Transverse colon (tissue), 4 donors: ENCODE measurements at regions not wholly inside any gene's neighbourhood (a gene's known extent, or its start where the extent isn't known, plus 50 kb on each side); places are given as distances from the start of the nearest gene placed in this dataset.
"Not testable (repeated sequence)": the region's sequence is repeated elsewhere in the genome, so short reads cannot be mapped to it uniquely, and the experiment has no call there.

Experiments used
- DNase-seq: peaks from one replicate; pipeline ENCODE4 v3.0.0-alpha.2; 2019
- H3K27ac ChIP-seq, 4 donors: fragments of 200-600 bp; sonication (generic); 2 replicates each; pipeline ENCODE4 v1.5.1; 2016 to 2018; ENCODE audit warnings: inconsistent platforms in 4 of 4
- H3K27me3 ChIP-seq: fragments of 200-600 bp; sonication (generic); 2 replicates; pipeline ENCODE4 v1.5.1; 2017; ENCODE audit warnings: inconsistent platforms
- H3K36me3 ChIP-seq, 4 donors: fragments of 200-600 bp; sonication (generic); 2 replicates each; pipeline ENCODE4 v1.5.1; 2017 to 2019; ENCODE audit warnings: inconsistent platforms in 4 of 4
- H3K4me1 ChIP-seq, 4 donors: fragments of 200-600 bp; sonication (generic); 2 replicates each; pipeline ENCODE4 v1.5.1; 2017 to 2020; ENCODE audit warnings: inconsistent platforms in 4 of 4
- H3K4me3 ChIP-seq, 4 donors: fragments of 200-600 bp; sonication (generic); 1 replicate in 1 of 4; 2 replicates in 3 of 4; pipeline versions ENCODE4 v1.5.1 to v1.6.1; 2017 to 2019; ENCODE audit warnings: inconsistent platforms in 4 of 4
- H3K9me3 ChIP-seq, 2 donors: fragments of 200-600 bp; sonication (generic); 2 replicates each; pipeline ENCODE4 v1.5.1; 2017 to 2019; ENCODE audit warnings: inconsistent platforms in 2 of 2
- EP300 ChIP-seq: sonication (generic); formaldehyde crosslinking; IDR thresholded peaks from one replicate; pipeline ENCODE4 v1.6.1; 2017; ENCODE audit warnings: antibody characterized with exemption, low read depth
- POLR2A ChIP-seq: fragments of 450-650 bp; IDR thresholded peaks from one replicate; pipeline ENCODE4 v1.6.1; 2016; ENCODE audit warnings: antibody characterized with exemption, mild to moderate bottlenecking, moderate library complexity
- POLR2AphosphoS5 ChIP-seq, 3 donors: sonication (generic); formaldehyde crosslinking; IDR thresholded peaks; one replicate each; pipeline ENCODE4 v1.6.1; 2016; ENCODE audit warnings: antibody characterized with exemption in 3 of 3
- WGBS, 2 donors: methylation state at CpG; one replicate each; pipeline ENCODE4 v1.1.5; 2018; ENCODE audit warnings: low coverage in 1 of 2; 5-methylcytosine and 5-hydroxymethylcytosine counted together
- in situ Hi-C, 4 donors: fragments of 200-750 bp; cut with MboI; loops; one replicate each; pipeline versions ENCODE4 v1.15.0 to v1.15.1; 2017; ENCODE audit warnings: low sequenced_read_pairs in 3 of 4, low pct_ligation_motif_present in 1 of 4, low pct_unique_long_range_greater_than_20kb in 1 of 4
- intact Hi-C: fragments of 100-400 bp; cut with DNase I; formaldehyde crosslinking; loops from one replicate; pipeline ENCODE4 v1.15.1; 2023; ENCODE audit warnings: low total_unique reads
- TF ChIP-seq, protein P1 (sequence below), 5 experiments: fragments of 200-600 bp in 3 of 5; fragments of 450-650 bp in 2 of 5; sonication (generic) in 3 of 5; IDR thresholded peaks; 1 replicate in 2 of 5; 2 replicates in 3 of 5; pipeline ENCODE4 v1.5.1; 2016 to 2017; ENCODE audit warnings: antibody characterized with exemption in 5 of 5, inconsistent platforms in 3 of 5, mild to moderate bottlenecking in 2 of 5, moderate library complexity in 1 of 5

DNA sequence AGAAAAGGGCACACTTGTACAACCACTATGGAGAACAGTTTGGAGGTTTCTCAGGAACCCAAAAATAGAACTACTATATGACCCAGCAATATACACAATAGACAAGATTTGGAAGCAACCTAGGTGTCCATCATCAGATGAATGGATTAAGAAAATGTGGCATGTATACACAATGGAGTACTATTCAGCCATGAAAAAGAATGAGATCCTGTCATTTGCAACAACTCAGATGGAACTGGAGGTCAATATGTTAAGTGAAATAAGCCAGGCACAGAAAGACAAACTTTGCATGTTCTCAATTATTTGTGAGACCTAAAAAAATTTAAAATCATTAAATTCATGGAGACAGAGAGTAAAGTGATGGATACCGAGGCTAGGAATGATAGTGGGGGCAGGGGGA lies 118.8 kb downstream of the ZNF467 start:
- 36 to 60% methylated on average over 1 of the region's 1 CpG for WGBS, 2 donors
- Histone ChIP-seq H3K27ac (no peak overlapping the region), H3K4me3 (no peak overlapping the region), H3K27me3 (no peaks in the 10 kb centered on the region), H3K9me3 (peaks cover 5 to 8% of the 10 kb centered on the region in 2 donors), H3K4me1 (no peaks in the 10 kb centered on the region), H3K36me3 (no peaks in the 10 kb centered on the region)
- intact Hi-C loops, result no loop called here
- no peak for DNase-seq
- in situ Hi-C loops, result no loop called here
- TF ChIP-seq POLR2AphosphoS5 (IDR thresholded peaks at IDR 0.05), result no peak
- no peak for TF ChIP-seq POLR2A
- no peak for TF ChIP-seq EP300
- TF ChIP-seq, protein P1, sequence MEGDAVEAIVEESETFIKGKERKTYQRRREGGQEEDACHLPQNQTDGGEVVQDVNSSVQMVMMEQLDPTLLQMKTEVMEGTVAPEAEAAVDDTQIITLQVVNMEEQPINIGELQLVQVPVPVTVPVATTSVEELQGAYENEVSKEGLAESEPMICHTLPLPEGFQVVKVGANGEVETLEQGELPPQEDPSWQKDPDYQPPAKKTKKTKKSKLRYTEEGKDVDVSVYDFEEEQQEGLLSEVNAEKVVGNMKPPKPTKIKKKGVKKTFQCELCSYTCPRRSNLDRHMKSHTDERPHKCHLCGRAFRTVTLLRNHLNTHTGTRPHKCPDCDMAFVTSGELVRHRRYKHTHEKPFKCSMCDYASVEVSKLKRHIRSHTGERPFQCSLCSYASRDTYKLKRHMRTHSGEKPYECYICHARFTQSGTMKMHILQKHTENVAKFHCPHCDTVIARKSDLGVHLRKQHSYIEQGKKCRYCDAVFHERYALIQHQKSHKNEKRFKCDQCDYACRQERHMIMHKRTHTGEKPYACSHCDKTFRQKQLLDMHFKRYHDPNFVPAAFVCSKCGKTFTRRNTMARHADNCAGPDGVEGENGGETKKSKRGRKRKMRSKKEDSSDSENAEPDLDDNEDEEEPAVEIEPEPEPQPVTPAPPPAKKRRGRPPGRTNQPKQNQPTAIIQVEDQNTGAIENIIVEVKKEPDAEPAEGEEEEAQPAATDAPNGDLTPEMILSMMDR (IDR thresholded peaks at IDR 0.05), result no peak

DNA sequence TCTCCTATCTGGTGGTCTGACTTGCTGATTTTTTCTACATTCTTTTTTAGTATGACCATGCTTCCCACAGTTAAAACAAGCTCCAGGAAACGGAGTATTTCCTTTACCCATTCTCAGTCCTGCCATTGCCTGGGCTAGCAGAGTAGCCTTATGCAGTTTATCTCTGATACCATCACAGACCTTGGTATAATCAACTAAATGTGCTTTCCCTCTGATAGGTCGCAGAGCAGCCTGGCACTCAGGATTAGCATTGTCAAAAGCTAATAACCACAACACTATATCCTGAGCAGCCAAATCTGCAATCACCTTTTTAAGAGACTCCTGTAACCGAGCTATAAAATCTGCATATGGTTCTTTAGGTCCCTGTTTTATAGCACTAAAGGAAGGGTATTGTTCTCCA lies 123.2 kb downstream of the ZNF467 start:
- 37 to 43% methylated on average over 1 to 3 of the region's 3 CpGs for WGBS, 2 donors
- H3K4me3 ChIP-seq, H3K4me1 ChIP-seq, intact Hi-C loops, in situ Hi-C loops, H3K27ac ChIP-seq, H3K9me3 ChIP-seq, DNase-seq, H3K27me3 ChIP-seq, H3K36me3 ChIP-seq: not testable (repeated sequence)

DNA sequence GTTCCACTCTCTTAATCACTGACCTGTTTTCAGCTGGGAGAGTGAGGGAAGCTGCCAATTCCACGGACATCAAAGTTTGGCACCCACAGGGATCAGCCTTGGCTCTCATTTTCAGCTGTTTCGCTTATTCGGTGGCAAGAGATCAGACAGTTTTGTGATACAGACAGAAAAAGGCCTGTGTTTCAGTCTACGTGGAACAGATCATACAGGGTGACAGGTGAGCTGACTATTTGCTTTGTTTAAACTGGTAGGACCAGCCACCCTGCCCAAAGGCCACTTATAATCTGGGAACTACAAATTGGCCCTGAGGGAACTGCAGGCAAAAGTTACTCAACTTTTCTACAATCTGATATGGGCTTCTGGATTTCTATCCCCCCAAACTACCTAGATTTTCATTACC lies 128.6 kb downstream of the ZNF467 start:
- TF ChIP-seq POLR2AphosphoS5 (IDR thresholded peaks at IDR 0.05) (no peak), EP300 (no peak), POLR2A (no peak)
- TF ChIP-seq, protein P1 (IDR thresholded peaks at IDR 0.05), result no peak
- Histone ChIP-seq H3K4me1 (no peaks in the 10 kb centered on the region), H3K27ac (no peak overlapping the region), H3K9me3 (no peaks in the 10 kb centered on the region), H3K36me3 (no peaks in the 10 kb centered on the region), H3K27me3 (no peaks in the 10 kb centered on the region), H3K4me3 (no peak overlapping the region)
- no peak for DNase-seq
- 57 to 66% methylated on average over 3 to 4 of the region's 4 CpGs for WGBS, 2 donors
- intact Hi-C loops (no loop called here), in situ Hi-C loops (no loop called here)

DNA sequence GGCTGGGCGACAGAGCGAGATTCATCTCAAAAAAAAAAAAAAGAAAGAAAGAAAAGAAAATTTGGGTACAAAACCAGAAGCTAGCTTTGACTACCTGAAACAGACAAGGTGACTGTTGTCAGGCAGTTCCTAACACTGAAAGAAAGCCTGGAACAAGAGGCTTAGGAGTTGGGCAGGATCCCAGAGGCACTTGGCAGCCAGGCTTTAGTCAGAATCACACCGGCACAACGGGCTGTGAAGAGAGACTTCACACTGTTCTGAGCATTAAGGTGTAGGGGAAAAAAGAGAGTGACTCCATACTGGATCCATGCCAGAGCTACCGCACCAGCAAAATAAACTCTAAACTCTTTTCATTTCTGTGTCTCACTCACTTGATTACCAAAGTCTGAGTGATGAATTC lies 130.8 kb downstream of the ZNF467 start:
- Histone ChIP-seq H3K4me1 (no peaks in the 10 kb centered on the region), H3K27ac (no peak overlapping the region), H3K36me3 (no peaks in the 10 kb centered on the region), H3K4me3 (no peak overlapping the region), H3K9me3 (no peaks in the 10 kb centered on the region), H3K27me3 (peaks cover 5% of the 10 kb centered on the region)
- TF ChIP-seq POLR2AphosphoS5 (IDR thresholded peaks at IDR 0.05) (no peak), POLR2A (no peak), EP300 (no peak)
- TF ChIP-seq, protein P1 (IDR thresholded peaks at IDR 0.05), result no peak
- in situ Hi-C loops (no loop called here), intact Hi-C loops (no loop called here)
- 71% methylated on average over 5 of the region's 5 CpGs; no CpG with 5 or more reads in 1 of the 2 donors for WGBS, 2 donors
- no peak for DNase-seq

DNA sequence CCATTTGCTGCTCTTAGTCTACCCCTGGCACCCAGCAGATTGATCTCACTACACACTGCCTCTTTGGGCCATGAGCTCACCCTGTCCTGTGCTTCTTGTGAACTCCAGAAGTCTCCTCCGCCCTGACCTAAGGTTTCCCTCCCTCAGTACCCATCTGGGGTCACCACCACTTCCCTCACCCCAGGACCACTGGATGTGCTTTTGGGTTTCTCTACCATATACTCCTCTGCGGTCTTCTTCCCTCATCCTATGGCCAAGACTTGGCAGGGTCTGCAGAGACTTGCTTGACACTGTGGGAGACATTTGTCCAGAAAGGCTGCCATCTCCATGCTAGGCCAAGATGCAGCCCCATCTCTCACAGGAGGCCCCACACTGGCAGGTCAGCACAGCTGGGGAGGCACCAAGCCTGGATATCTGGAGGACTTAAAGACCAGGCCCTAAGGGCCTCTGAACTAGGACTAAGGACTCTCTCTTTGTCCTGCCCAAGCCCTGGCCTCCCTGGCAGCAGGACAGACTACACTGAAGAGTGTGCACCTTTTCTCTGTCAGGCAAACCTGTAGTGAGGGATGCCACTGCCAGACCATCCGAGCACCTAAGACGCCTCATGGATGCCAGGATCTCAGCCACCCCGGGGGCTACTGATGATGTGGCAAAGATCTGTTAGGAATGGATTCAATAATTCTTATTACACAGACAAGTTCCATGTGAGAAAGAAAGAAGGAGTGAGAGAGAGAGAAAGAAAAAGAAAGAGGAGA lies 134.6 kb downstream of the ZNF467 start:
- DNase-seq, result no peak
- 87% methylated on average over 5 of the region's 5 CpGs; no CpG with 5 or more reads in 1 of the 2 donors for WGBS, 2 donors
- intact Hi-C loops (no loop called here), in situ Hi-C loops (no loop called here)
- Histone ChIP-seq H3K27ac (no peak overlapping the region), H3K27me3 (peaks cover 12% of the 10 kb centered on the region), H3K4me3 (no peak overlapping the region), H3K36me3 (no peaks in the 10 kb centered on the region), H3K4me1 (no peaks in the 10 kb centered on the region), H3K9me3 (no peaks in the 10 kb centered on the region)
- TF ChIP-seq EP300, result no peak
